DMS153 (cell line): ENCODE measurements at regions not wholly inside any gene's neighbourhood (a gene's known extent, or its start where the extent isn't known, plus 50 kb on each side); places are given as distances from the start of the nearest gene placed in this dataset.
A peak's percentile ranks its signal among the peaks of the same experiment; 100 is the strongest.

ENCODE experiments used
- DNase-seq: peaks from one replicate; lab custom pipeline; 2025; lab: John Stamatoyannopoulos, UW

- DNase-seq, result no peak
Observed at GRCh38 chr14:31943861-31944255, 133.2 kb upstream of the ARHGAP5 start.

GRCh38 chr14:31944256-31945073 lies 132.6 kb upstream of the ARHGAP5 start:
- DNase-seq, result peak; percentile 43

- peak; percentile 92 for DNase-seq
Observed at GRCh38 chr14:31945074-31945613, 132.0 kb upstream of the ARHGAP5 start.

DNA sequence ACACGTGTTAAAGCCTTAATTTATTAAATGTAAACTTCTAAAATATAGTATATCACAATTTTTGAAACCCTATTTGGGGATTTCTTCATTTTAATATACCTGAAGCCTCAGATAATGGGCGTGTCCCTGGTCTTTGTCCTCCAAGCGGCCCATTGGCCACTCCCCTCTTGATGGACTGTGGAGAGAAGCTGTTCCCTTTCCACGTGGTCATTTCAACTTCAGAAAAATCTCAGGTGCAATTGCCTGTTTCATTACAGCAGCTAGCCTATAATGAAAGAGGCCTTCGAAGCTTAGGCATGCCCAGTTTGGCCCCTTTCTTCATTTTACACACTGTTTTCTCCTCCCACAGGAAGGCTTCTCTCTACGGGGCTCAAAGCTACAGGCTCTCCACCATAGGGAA lies 131.4 kb upstream of the ARHGAP5 start:
- DNase-seq, result peak; percentile 63

- no peak for DNase-seq
Observed at GRCh38 chr14:31947076-31947475, 130.0 kb upstream of the ARHGAP5 start.

GRCh38 chr14:31947680-31948595 lies 129.2 kb upstream of the ARHGAP5 start:
- DNase-seq, result no peak

GRCh38 chr14:31949709-31950108 lies 127.4 kb upstream of the ARHGAP5 start:
- no peak for DNase-seq

DNA sequence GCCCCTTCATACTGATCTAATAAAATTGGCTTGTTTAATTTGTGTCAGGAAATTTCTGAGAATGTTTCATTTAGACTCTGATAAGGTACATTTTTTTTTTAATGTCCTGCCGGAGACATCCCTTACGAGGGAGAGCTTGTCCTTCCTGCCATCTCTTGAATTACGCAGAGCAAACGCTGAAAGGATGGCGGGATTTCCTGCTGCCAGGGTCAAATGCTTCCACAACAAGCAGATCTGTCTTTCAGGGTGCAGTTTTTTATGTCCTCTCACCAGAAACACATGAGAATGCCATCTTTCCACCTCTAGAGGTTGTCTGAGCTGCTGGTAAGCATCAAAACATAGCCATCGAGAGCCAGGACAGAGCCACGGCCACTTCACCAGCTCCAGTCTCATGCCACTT lies 126.8 kb upstream of the ARHGAP5 start:
- no peak for DNase-seq

DNA sequence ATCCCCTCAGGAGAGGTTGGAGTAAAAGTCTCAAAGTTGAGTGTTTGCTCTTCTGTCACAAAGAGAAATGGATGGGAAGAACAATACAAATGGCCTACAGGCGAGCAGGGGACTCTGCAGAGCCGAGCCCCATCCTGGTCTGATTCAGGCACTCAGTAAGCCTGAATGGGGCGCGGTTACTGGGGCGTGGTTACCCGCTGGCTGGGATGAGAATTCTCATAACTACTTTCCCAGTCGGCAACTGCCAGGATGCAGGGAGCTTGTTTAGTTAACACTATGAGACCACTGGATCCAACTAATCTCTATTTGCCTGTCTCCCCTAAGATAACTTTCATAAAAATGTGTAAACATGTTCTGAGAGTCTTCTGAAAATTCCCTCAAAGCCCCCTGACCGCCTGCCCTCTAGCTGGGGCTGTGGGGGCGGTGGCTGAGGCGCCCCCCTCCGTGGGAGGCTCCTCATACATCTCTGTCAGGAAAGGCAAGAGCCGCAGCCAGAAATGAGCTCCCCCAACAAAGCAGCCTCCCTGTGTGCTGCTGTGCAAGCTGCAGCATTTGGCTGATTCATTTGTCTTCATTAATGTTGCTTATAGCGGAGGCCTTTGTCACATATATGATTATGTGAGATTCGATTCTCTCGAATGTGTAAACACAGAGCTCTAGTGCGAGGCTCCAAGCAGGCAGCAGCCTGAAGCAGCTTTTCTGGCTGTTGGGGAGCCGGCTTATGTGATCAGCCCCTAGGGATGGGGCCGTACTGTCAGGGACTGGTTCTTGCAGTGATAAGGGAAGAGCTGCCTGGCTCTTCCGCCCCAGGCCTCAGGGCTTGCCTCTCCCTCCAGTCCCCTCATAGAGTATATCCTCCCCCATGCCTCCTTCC lies 126.1 kb upstream of the ARHGAP5 start:
- DNase-seq, result peak; percentile 90

- no peak for DNase-seq
Observed at GRCh38 chr14:31951638-31951964, 125.5 kb upstream of the ARHGAP5 start.

DNA sequence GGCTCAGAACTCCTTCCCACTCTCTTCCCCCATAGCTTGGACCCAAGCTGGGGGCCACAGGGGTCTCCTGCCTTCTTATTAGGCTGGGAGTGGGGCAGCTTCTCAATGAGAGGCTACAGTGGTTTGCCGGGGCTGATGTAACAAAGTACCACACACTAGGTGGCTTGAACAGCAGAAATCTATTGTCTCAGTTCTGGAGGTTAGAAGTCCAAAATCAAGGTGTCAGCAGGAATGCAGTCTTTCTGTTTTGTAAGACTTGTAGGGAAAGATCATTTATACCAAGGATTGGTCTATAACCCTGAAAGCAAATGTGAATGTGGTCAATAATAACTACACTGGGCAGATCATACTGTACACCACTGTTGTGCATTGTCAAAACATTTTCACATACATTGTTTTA lies 124.5 kb upstream of the ARHGAP5 start:
- no peak for DNase-seq

GRCh38 chr14:31953210-31953609 lies 123.9 kb upstream of the ARHGAP5 start:
- no peak for DNase-seq

GRCh38 chr14:31954991-31955390 lies 122.1 kb upstream of the ARHGAP5 start:
- DNase-seq, result no peak

- no peak for DNase-seq
Observed at GRCh38 chr14:31955936-31956579, 121.0 kb upstream of the ARHGAP5 start.

GRCh38 chr14:31957565-31957964 lies 119.5 kb upstream of the ARHGAP5 start:
- DNase-seq, result no peak

DNA sequence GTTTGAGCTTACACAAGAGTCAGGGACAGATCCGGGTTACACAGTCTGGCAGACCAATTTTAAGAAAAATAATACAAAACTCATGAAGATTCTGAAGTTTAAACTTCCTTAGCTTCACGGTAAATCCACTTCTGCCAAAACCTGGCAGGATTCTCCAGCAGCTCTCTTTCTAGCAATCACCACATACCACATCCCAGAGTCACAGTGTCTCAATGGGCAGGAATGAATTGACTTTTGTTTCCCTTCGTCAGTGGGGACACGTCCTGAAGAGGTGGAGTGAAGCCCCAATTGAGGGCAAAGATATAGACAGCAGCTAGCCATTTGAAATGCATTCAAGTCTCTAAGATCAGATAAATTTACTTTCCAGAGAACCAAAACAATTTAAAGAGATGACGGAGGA lies 117.1 kb upstream of the ARHGAP5 start:
- no peak for DNase-seq

DNA sequence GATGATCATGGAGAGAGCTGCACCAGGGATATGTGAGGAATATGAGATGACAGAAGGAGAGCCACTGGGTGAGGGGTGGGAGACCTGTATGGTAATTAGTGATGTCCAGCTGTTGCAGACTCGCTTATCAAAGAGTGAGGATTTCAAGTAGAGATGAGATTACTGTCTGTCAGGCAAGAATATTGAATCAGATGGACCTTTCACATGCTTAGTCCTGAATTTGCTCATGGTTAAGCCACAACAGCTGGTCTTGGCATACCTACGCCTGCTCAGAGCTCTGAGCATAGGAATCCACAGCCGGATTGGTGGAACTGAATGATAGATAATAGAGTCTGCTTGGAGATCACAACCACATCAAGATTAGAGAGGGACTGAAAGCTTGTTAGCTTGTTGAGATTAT lies 115.2 kb upstream of the ARHGAP5 start:
- no peak for DNase-seq

DNA sequence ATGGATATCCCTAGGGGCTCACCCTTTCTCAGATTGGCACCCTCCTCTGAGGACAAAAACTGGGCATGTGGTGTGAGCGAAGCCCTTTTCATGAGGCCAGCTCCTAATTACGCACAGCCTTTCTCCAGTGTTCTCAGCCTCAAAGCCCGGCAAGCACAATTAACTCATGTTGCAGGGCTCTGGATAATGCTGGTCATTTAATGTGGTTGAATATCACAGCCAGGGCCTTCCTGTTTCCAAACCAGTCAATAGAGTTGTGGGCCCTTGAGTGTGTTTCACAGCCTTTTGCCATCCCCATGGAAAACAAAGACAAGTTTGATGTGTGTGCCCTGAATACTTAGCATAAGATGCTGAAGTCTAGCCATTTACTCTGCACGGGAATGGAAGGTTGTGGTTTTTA lies 114.2 kb upstream of the ARHGAP5 start:
- DNase-seq, result no peak

- DNase-seq, result no peak
Observed at GRCh38 chr14:31963587-31963986, 113.5 kb upstream of the ARHGAP5 start.

- no peak for DNase-seq
Observed at GRCh38 chr14:31964490-31964889, 112.6 kb upstream of the ARHGAP5 start.

DNA sequence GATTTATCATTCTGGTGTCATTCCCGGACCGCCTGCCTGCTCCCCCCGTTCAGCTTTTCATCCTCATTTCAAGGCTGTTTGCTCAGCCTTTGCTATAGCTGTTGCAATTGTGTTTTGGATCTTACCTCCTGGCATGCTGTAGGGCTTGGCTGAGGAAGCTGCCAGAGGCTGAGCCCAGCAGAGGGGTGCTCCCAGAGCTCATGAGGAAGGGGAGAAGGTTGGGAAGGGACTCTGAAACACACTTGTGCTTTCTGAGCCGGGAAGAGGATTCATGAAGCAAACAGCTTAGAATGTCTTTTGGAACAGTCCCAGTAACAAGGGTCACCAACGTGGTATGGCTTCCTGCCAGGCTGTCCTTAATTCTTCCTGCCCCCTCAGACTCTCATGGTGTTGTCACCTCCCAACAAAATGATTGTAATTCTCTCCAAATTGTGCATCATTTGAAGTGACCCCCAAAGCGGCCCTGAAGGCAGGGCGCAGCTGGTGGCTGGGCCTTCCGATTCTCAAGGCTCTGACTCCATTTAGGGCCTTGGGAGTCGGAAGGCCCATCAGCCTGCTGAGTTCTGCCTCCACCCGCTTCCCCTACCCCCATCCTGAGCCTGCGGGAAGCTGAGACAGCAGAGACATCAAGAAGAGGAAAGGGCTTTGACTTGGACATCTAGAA lies 111.9 kb upstream of the ARHGAP5 start:
- DNase-seq, result no peak
